Uterus (tissue), 3 donors: ENCODE measurements at regions not wholly inside any gene's neighbourhood (a gene's known extent, or its start where the extent isn't known, plus 50 kb on each side); places are given as distances from the start of the nearest gene placed in this dataset.

Source experiments
- DNase-seq, 2 donors: peaks; one replicate each; pipeline ENCODE4 v3.0.0-alpha.2; 2019 to 2020
- H3K27ac ChIP-seq, 2 donors: fragments of 200-600 bp; sonication (generic); 1 replicate in 1 of 2; 2 replicates in 1 of 2; pipeline ENCODE4 v1.5.1; 2016 to 2018
- H3K27me3 ChIP-seq, 2 donors: fragments of 200-600 bp; sonication (generic); one replicate each; pipeline ENCODE4 v1.5.1; 2018 to 2019; ENCODE audit warnings: control low read depth in 1 of 2
- H3K36me3 ChIP-seq, 2 donors: fragments of 200-600 bp; sonication (generic); one replicate each; pipeline ENCODE4 v1.5.1; 2019; ENCODE audit warnings: control low read depth in 1 of 2
- H3K4me1 ChIP-seq, 2 donors: fragments of 200-600 bp; sonication (generic); one replicate each; pipeline ENCODE4 v1.5.1; 2018 to 2019; ENCODE audit warnings: control low read depth in 1 of 2
- H3K4me3 ChIP-seq, 2 donors: fragments of 200-600 bp; sonication (generic); 1 replicate in 1 of 2; 2 replicates in 1 of 2; pipeline ENCODE4 v1.5.1; 2018 to 2019; ENCODE audit warnings: mild to moderate bottlenecking in 1 of 2
- H3K9me3 ChIP-seq, 2 donors: fragments of 200-600 bp; sonication (generic); one replicate each; pipeline ENCODE4 v1.5.1; 2019; ENCODE audit warnings: control low read depth in 1 of 2
- CTCF ChIP-seq, 4 experiments: fragments of 200-600 bp in 2 of 4; fragments of 450-650 bp in 2 of 4; sonication (generic) in 2 of 4; IDR thresholded peaks; one replicate each; pipeline ENCODE4 v1.5.1; 2016 to 2019; ENCODE audit warnings: antibody characterized with exemption in 4 of 4, mild to moderate bottlenecking in 2 of 4, moderate library complexity in 1 of 4
- POLR2A ChIP-seq, 2 donors: fragments of 450-650 bp; IDR thresholded peaks; one replicate each; pipeline ENCODE4 v1.6.1; 2016; ENCODE audit warnings: antibody characterized with exemption in 2 of 2, mild to moderate bottlenecking in 1 of 2, moderate library complexity in 1 of 2
- intact Hi-C: fragments of 100-400 bp; cut with DNase I; formaldehyde crosslinking; loops from one replicate; pipeline ENCODE4 v1.15.1; 2023; ENCODE audit warnings: low total_unique reads
- donor health status: DM: yes; HTN: yes; CAD: no.

DNA sequence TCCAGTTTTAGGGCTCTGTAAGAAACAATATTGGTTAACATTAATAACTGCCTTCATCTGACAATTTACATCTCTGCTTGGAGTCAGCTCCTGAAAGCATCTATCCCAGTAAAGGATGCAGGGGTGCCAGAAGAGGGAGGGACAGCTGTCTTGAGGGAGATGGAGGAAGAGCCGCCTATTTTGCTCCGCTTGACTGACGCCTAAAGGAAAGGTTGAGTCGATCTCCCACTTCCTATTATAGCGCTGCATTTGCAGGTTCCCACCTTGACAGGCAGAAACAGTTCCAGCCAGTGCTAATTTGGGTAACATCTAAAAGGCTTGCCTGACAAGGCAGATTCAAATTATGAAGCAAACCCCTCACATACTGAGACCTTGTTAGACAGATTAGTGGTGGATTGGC, 374.6 kb downstream of the SPATA31D1 start:
- Histone ChIP-seq H3K36me3 (no peaks in the 10 kb centered on the region), H3K4me1 (no peaks in the 10 kb centered on the region), H3K27me3 (no peaks in the 10 kb centered on the region), H3K4me3 (no peak overlapping the region), H3K27ac (no peak overlapping the region), H3K9me3 (no peaks in the 10 kb centered on the region)
- DNase-seq, result no peak
- intact Hi-C loops, result no loop called here
- TF ChIP-seq POLR2A (IDR thresholded peaks at IDR 0.05), result no peak
- no peak for TF ChIP-seq CTCF (IDR thresholded peaks at IDR 0.05)

DNA sequence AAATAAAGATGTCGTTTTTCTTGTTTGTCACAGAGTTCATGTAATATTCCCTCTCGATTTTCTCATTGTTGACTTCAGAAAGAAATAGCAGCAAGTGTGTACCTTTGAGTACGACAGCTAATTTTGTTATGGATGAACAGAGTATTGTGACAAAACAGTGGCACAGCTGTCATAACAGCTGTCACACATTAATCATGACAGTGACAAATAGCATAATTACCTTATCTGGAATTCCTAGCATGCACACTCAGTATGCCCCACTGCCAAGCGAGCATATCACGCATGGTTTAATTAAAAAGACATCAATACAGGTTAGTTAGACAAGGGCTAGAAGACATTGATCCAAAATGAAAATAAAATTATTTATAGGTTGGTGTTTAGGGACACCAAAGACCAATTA, 375.1 kb downstream of the SPATA31D1 start:
- Histone ChIP-seq H3K4me3 (no peak overlapping the region), H3K9me3 (no peaks in the 10 kb centered on the region), H3K27ac (no peak overlapping the region), H3K27me3 (no peaks in the 10 kb centered on the region), H3K36me3 (no peaks in the 10 kb centered on the region), H3K4me1 (no peaks in the 10 kb centered on the region)
- DNase-seq, result no peak
- TF ChIP-seq POLR2A (IDR thresholded peaks at IDR 0.05) (no peak), CTCF (IDR thresholded peaks at IDR 0.05) (no peak)
- intact Hi-C loops, result no loop called here

- no peaks in the 10 kb centered on the region for H3K27me3 ChIP-seq
- DNase-seq, result no peak
- intact Hi-C loops, result no loop called here
Observed at GRCh38 chr9:82367016-82367415, 378.4 kb downstream of the SPATA31D1 start.

GRCh38 chr9:82367929-82368328, 379.4 kb downstream of the SPATA31D1 start:
- H3K27me3 ChIP-seq, result no peaks in the 10 kb centered on the region
- TF ChIP-seq POLR2A (IDR thresholded peaks at IDR 0.05) (no peak), CTCF (IDR thresholded peaks at IDR 0.05) (no peak)
- H3K4me3 ChIP-seq, result no peak overlapping the region
- DNase-seq, result no peak
- no peaks in the 10 kb centered on the region for H3K4me1 ChIP-seq
- intact Hi-C loops, result no loop called here
- H3K9me3 ChIP-seq, result no peaks in the 10 kb centered on the region
- H3K36me3 ChIP-seq, result no peaks in the 10 kb centered on the region
- no peak overlapping the region for H3K27ac ChIP-seq

More at GRCh38 chr9:82367016-82367415, 378.4 kb downstream of the SPATA31D1 start:
- Histone ChIP-seq H3K36me3 (no peaks in the 10 kb centered on the region), H3K4me1 (no peaks in the 10 kb centered on the region), H3K4me3 (no peak overlapping the region), H3K9me3 (no peaks in the 10 kb centered on the region), H3K27ac (no peak overlapping the region)
- TF ChIP-seq POLR2A (IDR thresholded peaks at IDR 0.05) (no peak), CTCF (IDR thresholded peaks at IDR 0.05) (no peak)

- no peak for DNase-seq
- H3K36me3 ChIP-seq, result no peaks in the 10 kb centered on the region
- H3K9me3 ChIP-seq, result no peaks in the 10 kb centered on the region
- no peaks in the 10 kb centered on the region for H3K4me1 ChIP-seq
- intact Hi-C loops, result no loop called here
- H3K27me3 ChIP-seq, result no peaks in the 10 kb centered on the region
- TF ChIP-seq CTCF (IDR thresholded peaks at IDR 0.05), result no peak
- TF ChIP-seq POLR2A (IDR thresholded peaks at IDR 0.05), result no peak
- no peak overlapping the region for H3K27ac ChIP-seq
- no peak overlapping the region for H3K4me3 ChIP-seq
Observed at GRCh38 chr9:82369251-82369945, 380.8 kb downstream of the SPATA31D1 start.
